CMK (cell line): ENCODE measurements at regions not wholly inside any gene's neighbourhood (a gene's known extent, or its start where the extent isn't known, plus 50 kb on each side); places are given as distances from the start of the nearest gene placed in this dataset.

ENCODE experiments used
- DNase-seq: peaks from one replicate; pipeline ENCODE4 v3.0.0-alpha.2; 2010; ENCODE audit warnings: low read depth

GRCh38 chr4:176979416-176979815 is 186.7 kb upstream of the VEGFC start:
- DNase-seq, result no peak

- DNase-seq, result no peak
These were observed 188.4 kb upstream of the VEGFC start for GRCh38 chr4:176981074-176981473.

DNA sequence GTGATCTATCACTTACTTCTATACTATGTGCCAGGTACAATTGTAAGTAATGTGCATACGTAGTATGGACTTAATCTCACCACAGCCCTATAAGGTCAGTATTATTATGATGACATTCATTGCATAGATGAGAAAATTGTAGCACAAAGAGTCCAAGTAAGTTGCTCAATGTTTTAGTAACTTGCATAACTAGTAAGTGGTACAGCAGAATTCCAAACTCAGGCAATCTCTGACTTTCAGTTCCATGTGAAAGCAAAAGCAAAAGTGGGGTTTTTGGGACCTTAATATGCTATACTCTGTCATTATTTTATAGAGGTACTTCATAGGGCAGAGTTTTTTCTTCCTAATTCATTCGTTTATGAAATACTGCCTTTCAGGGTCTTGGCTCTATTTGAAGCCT is 188.8 kb upstream of the VEGFC start:
- no peak for DNase-seq

DNA sequence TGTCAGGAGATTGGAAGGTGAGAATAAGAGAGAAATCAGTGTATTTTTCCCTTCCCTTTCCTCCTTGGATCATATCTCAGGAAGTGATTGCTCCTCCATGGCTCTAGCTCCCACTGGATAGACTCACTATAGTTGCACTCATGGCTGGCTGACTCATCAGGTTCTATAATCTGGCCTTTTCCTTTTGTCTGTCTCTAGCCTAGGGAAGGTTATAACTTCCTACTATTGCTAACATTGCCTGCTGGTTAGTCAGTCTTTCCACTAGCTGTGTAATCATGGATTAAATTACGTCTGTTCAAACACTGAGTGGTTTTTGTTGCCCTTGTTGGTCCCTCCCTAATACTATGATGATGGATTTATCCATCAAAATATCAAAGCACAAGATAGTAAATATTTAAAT is 195.5 kb upstream of the VEGFC start:
- DNase-seq, result no peak

DNA sequence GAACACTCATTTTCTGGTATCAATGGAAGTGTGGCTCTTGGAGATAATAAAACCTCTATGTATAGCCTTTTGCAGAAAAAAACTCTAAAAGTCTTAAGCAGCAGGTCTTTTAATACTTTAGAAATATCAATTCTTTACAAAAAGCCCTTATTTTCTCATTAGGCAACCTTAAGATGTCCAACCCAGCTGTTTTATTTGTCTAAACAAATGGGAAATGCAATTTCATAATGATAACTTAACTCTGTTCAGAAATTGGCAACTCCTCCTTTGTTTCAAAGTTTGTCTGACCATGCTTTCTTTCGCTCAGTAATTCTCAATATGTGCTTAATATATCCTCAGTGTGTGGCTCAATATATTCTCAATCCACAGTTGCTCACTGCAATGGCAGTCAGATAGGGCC is 196.5 kb upstream of the VEGFC start:
- no peak for DNase-seq

DNA sequence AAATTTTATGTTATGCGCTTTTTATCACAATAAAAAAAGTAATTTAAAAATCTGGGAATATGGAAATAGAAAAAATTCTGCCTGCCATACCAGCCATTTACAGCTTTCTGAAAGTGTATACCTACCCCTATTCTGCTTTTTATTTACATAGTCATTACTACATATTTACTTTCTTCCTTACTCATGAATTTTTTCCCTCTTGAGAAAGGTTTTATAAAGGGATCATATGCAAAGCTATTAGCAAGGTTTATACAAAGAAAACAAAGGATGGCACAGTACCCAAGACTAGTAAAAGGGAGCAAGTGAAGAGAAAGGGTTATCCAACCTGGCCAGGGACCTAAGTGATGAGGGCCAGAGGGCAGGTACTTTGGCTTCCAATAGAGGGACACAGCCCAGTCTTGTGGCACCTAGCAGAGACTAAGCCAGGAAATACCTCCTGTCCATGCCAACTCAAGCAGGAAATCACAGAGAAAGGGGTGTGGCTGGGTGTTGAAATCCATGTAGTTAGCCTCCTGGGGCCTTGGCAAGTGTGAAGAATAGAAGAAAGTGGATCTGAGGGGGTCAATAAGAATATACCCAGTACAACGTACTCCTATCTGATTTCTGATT is 207.3 kb upstream of the VEGFC start:
- no peak for DNase-seq

DNA sequence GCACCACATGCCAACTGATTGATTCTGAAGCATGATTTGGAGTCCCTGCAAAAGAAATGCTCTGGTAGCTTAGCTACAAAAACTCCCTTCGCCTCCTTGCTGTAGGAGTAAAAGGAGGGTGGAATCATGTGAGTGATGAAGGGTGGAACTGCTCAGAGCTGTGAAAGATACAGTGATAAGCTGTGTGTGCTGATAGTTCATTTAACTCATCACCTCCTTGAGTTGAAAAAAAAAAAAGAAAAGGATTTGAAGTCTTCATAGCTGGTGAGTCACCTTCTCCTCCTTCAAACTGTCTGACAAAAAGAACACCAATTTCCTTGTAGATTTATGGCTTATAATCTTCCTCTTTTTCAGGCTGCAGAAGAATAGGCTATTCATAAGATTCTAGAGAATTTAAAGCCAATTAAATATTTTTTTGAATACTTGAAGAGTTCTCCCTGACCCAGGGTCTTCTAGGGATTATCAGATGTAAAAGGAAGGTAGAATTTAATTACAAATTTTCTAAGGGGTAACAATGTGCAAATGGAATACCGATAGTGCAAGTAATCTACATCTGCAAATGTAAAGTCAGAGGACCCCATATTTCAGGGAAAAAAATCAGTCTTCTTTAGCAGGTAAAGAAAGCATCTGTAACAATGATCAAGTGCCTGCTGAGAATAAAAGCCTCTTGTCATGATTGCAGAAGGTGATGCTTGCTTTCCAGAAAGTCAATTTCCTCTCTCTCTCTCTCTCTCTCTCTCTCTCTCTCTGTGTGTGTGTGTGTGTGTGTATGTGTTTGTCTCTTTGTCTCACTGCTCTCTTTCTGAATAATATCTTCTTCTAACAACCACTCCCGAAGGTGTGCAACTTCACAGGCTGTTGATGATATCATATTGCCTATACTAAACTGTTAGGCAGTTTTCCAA is 208.8 kb upstream of the VEGFC start:
- no peak for DNase-seq

- DNase-seq, result no peak
These were observed 213.0 kb upstream of the VEGFC start for GRCh38 chr4:177005674-177006230.

DNA sequence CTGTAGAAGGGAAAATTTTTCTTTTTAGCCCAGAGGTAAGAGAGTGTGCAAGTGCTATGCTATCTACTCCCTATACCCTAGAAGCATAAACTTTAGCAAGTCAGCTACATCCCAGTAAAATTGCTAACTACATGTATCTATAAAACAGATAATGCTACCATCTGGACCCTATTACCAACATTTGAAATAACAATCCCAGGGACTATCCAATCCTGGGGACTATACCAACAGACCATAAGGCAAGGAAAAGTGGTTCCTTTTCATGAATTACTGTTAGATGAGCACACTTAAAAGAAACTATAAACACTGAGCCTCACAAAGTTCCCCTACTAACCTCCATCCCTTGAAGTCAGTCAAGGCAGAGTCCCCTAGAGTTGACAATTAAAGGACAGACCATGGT is 213.6 kb upstream of the VEGFC start:
- DNase-seq, result no peak

GRCh38 chr4:177008071-177008835 is 215.5 kb upstream of the VEGFC start:
- DNase-seq, result no peak

DNA sequence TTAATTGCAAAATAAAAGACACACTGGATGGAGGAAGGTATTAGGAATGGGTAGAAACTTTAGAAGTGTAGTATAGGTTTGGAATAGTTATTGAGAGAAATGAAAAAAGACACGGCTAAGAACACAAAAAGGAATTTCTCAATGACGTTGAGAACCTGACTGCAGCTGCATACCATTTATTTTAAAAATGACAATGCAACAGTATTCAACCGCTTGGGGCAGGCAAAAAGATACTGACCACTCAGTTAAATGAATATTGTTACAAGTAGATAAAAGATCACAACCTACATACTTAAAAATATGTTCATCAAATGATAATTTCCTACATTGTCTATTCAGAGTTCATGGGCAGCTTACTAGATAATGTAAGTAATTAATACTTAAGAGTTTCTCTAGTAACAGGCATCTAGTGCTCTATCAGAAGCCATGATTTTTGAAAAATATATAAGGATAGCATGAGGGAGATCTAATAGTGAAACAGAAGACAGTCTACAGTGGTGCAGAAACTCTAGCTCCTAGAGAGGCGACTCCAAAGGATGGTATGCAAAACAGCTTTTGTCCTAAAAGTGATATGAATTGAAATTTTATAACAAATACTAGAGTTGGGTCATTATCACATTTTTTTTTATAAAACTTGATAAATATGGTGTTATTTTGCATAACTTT is 216.2 kb upstream of the VEGFC start:
- DNase-seq, result no peak

DNA sequence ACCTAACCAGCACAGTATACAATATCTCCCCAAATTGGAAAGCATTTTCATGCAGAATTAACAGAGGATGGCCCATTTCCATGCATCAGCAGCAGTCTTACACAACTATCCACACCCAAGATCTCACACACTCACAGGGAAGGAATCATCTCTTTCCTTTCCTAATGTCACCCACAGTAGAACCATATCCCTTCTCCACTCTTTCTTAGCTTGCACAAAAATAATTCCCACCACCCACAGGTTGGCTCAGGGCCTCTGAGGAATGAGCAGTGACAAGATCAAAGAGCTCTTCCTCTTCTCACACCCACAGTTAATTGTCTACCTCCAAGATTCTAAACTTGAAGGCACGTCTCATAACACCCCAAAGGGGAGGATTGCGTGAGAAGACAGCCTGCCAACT is 217.7 kb upstream of the VEGFC start:
- no peak for DNase-seq

DNA sequence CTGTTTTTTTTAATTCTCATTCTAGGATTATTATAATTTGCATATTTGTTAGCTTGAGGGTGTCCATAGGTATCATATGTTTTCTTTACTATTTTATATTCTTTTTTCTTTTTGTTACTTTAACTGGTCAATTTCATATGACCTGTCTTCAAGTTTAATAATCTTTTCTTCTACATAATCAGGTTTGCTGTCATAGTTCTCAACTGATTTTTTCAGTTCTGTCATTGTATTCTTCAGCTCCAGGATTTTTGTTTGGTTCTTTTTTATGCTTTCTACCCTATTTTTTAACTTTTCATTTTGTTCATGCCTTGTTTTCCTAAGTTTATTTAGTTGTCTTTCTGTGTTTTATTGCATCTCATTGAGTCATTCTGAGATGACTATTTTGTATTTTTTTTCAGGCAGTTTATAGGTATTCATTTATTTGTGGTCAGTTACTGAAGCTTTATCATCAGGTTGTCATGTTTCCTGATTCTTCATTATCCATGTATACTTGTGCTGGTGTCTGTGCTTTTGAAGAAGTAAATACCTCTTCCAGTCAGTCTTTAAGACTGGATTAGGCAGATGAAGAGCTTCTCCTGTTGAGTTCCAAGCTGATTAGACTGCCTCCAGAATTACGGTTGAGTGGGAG is 220.3 kb upstream of the VEGFC start:
- no peak for DNase-seq

GRCh38 chr4:177016541-177017141 is 223.9 kb upstream of the VEGFC start:
- DNase-seq, result no peak

DNA sequence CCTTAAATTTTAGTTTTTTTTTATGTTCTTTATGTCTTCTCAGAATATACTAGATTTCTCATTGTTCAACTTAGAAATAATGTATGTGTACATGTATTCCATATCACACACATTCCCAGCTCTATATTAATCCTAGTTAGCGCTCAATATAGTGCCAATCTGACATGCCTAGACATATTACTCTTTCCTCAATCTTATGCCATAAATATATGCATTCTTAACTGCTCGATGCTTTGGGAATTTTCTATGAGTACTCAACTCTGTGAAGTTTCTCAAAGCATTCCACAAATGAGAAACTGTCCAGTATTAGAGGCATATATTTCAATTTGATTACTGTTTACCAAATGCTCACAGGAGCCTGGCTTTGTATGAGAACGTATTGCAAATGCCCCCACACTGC is 231.2 kb upstream of the VEGFC start:
- DNase-seq, result no peak

DNA sequence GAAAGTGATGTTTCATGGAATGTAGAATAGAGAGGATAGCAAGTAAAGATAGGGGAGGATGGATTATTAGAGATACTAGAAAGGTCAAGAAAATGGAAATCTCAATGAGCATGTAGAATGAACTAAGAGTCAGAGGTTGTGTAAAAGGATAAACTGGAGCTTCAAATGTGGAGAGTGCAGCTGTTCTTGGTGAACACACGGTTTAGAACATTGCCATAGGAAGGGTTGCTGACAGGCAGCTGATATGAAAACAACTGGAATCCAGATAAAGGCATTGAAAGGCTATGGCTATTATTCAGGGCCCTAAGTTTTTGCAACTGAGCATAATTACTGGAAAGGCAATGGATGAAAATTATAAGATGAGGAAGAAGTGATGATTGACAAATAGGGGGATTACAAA is 239.6 kb upstream of the VEGFC start:
- no peak for DNase-seq

DNA sequence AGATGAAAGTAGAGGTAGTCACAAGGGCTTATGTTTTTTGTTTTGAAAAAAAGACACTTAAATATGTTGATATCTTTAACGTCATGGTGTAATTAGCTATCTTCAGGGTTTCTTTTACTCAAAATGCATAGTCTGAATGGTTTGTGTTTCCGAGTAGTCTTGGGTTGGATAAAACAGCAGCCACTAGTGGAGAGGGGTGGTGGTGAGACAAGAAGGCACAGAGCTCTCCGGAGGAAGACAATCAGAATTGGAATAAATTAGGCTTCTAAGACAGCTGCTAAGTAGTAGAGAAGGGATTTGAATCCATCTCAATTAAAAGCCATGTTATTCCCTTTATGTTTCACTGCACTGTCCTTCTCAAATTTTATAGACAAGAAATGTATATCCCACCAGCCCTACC is 240.4 kb upstream of the VEGFC start:
- no peak for DNase-seq

DNA sequence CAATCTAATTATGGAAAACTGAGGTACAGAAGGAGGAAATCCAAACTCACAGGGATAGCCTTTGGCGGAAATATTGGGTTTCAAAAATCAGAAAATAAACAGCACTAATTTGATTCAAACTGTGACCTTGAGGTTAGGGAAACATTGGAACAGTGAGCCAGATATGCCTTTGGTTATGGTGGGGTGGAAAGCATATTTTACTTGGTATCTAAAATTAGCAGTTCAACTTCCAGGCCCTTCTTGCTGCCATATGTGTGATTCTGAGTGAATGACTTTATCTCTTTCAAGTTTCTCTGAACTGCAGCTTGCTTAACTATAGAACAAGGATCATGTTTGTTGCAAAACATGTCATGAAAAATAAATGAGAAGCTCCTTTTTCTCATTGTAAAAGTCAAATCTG is 240.9 kb upstream of the VEGFC start:
- DNase-seq, result no peak

- no peak for DNase-seq
These were observed 248.6 kb upstream of the VEGFC start for GRCh38 chr4:177041356-177041755.

- peak; percentile 11 for DNase-seq
These were observed 254.5 kb upstream of the VEGFC start for GRCh38 chr4:177047070-177047850.

DNA sequence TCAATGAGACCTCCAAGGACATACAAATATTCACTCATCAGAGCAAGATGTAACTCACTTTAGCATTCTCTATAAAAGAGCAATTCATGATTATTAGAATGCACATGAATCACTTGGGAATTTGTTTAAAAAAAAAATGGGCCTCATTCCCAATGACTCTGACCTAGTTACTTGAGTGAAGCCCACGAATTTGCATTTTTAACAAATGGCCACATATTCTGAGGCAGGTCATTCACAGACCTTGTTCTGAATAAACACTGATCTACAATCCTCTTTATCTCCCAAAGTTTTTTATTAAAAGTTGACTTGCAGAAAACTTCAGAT is 255.1 kb upstream of the VEGFC start:
- DNase-seq, result no peak
